Sciatic nerve (tissue), 2 donors: ENCODE measurements at regions not wholly inside any gene's neighbourhood (a gene's known extent, or its start where the extent isn't known, plus 50 kb on each side); places are given as distances from the start of the nearest gene placed in this dataset.
"Not testable (repeated sequence)": the region's sequence is repeated elsewhere in the genome, so short reads cannot be mapped to it uniquely, and the experiment has no call there.

Experiments
- ATAC-seq: fragments of 200-7000 bp; cut with Tn5 transposase; one replicate; pipeline ENCODE4 v1.9.1; 2020; ENCODE audit warnings: mild to moderate bottlenecking, moderate library complexity
- DNase-seq: peaks from one replicate; pipeline ENCODE4 v3.0.0-alpha.2; 2020; ENCODE audit warnings: low spot score
- intact Hi-C: fragments of 100-400 bp; cut with DNase I; formaldehyde crosslinking; loops from one replicate; pipeline ENCODE4 v1.14.2; 2022
- donor health status: DM: no; HTN: no; CAD: no.
- donor health status: DM: no; HTN: no; CAD: no.

DNA sequence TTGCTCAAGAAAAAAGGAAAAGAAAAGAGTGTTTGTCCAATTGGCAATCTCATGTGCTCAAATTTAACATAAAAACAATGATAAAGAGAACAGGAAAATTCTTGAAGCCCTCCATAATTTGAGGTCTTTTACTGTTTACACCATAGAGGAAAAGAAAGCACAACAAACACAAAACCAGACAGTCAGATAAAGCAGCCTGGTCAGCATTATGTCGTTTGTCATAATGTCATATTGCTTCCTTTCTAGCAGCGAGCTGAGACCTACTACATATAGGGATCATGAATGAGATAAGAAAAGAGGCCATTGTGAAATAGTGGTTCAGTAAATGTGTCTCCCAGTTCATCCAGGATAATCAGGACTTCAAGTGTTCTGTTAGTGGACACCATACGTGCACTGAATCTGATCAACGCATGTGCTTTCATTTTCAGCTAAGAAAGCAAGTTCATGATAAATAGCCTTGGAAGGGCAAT, 64.7 kb upstream of the SELENOP start:
- DNase-seq, result no peak
- intact Hi-C loops, result no loop called here
- no peak for ATAC-seq

GRCh38 chr5:42875785-42876374, 64.2 kb upstream of the SELENOP start:
- DNase-seq (no peak), ATAC-seq (peak; percentile 54)
- intact Hi-C loops, result no loop called here

- no peak for ATAC-seq
- intact Hi-C loops, result no loop called here
Measured at GRCh38 chr5:42875211-42875610, 63.5 kb upstream of the SELENOP start.

DNA sequence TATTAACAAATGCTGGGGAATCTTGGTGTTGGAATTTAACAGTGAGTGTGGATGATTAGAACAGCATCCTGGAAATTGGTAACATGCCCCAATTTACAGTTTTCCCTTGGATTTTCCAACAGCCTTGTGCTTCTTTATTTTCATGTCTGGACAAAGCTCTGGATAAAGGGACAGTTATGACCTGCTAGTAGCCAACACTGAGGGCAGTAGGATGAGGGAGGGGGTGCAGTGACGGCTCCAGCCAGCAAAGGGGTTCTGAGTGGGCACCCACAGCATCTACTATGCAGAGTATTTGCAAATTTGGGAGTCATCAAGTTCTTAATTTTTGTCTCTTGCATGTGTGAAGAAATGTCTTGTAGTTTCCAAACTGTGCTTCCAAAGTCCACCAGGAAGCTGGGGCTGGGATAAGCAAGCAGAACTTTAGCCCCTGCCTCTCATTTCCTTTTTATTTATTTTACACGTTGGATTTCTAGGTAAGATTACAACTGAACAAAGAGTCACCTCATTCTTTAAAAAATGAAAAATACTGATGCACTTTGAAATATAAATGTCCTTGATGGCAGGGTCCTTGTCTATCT, 63.0 kb upstream of the SELENOP start:
- intact Hi-C loops, result no loop called here
- no peak for ATAC-seq
- DNase-seq, result no peak

More at GRCh38 chr5:42875211-42875610, 63.5 kb upstream of the SELENOP start:
- DNase-seq, result no peak

- intact Hi-C loops, result no loop called here
- no peak for DNase-seq
- ATAC-seq, result no peak
Measured at GRCh38 chr5:42872865-42873264, 61.2 kb upstream of the SELENOP start.

- DNase-seq (no peak), ATAC-seq (no peak)
- intact Hi-C loops, result no loop called here
Measured at GRCh38 chr5:42870882-42871418, 59.3 kb upstream of the SELENOP start.

DNA sequence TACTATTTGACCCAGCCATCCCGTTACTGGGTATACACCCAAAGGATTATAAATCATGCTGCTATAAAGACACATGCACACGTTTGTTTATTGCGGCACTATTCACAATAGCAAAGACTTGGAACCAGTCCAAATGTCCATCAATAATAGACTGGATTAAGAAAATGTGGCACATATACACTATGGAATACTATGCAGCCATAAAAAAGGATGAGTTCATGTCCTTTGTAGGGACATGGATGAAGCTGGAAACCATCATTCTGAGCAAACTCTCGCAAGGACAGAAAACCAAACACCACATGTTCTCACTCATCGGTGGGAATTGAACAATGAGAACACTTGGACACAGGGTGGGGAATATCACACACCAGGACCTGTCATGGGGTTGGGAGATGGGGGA, 56.7 kb upstream of the SELENOP start:
- ATAC-seq, DNase-seq, intact Hi-C loops: not testable (repeated sequence)

GRCh38 chr5:42864749-42865148, 53.1 kb upstream of the SELENOP start:
- intact Hi-C loops, DNase-seq, ATAC-seq: not testable (repeated sequence)
